D721Med (cell line): ENCODE measurements at regions not wholly inside any gene's neighbourhood (a gene's known extent, or its start where the extent isn't known, plus 50 kb on each side); places are given as distances from the start of the nearest gene placed in this dataset.

Experiments used
- DNase-seq: peaks from one replicate; pipeline ENCODE4 v3.0.0; 2011; ENCODE audit warnings: low spot score; ENCODE audit not compliant: insufficient read length
- FAIRE-seq: peaks from 2 replicates; lab custom pipeline; 2011; peaks lifted over from hg19 to GRCh38; lab: Jason Lieb, UNC
- CTCF ChIP-seq: IDR thresholded peaks from 2 replicates; pipeline ENCODE4 v1.5.1; 2012; ENCODE audit warnings: mild to moderate bottlenecking, control low read depth; ENCODE audit not compliant: insufficient read depth; ENCODE audit errors: missing control alignments

- TF ChIP-seq CTCF: no peak
- DNase-seq: no peak
- no peak for FAIRE-seq
Measured at GRCh38 chr15:87608238-87609028, 648.1 kb downstream of the NTRK3 start.

- TF ChIP-seq CTCF: no peak
- FAIRE-seq (no peak), DNase-seq (no peak)
Measured at GRCh38 chr15:87606971-87607370, 649.6 kb downstream of the NTRK3 start.

- DNase-seq (no peak), FAIRE-seq (no peak)
- peak; percentile 49 for TF ChIP-seq CTCF
Measured at GRCh38 chr15:87604857-87605446, 651.6 kb downstream of the NTRK3 start.

GRCh38 chr15:87602371-87602770, 654.2 kb downstream of the NTRK3 start:
- no peak for TF ChIP-seq CTCF
- DNase-seq (no peak), FAIRE-seq (no peak)

GRCh38 chr15:87599616-87600015, 656.9 kb downstream of the NTRK3 start:
- TF ChIP-seq CTCF: no peak
- DNase-seq (no peak), FAIRE-seq (no peak)

- TF ChIP-seq CTCF: no peak
- DNase-seq: no peak
Measured at GRCh38 chr15:87597346-87598052, 659.0 kb downstream of the NTRK3 start.

GRCh38 chr15:87591582-87591981, 665.0 kb downstream of the NTRK3 start:
- no peak for TF ChIP-seq CTCF
- DNase-seq (no peak), FAIRE-seq (no peak)

More at GRCh38 chr15:87597346-87598052, 659.0 kb downstream of the NTRK3 start:
- no peak for FAIRE-seq
